Keratinocyte (primary cell): ENCODE measurements at regions not wholly inside any gene's neighbourhood (a gene's known extent, or its start where the extent isn't known, plus 50 kb on each side); places are given as distances from the start of the nearest gene placed in this dataset.

Source experiments
- EZH2 ChIP-seq: IDR thresholded peaks from one replicate; pipeline ENCODE4 v1.6.1; 2012; ENCODE audit warnings: inconsistent platforms, mild to moderate bottlenecking, low read length, moderate library complexity
- TF ChIP-seq, protein P1 (sequence below), 3 experiments: IDR thresholded peaks in 1 of 3; conservative IDR thresholded peaks in 1 of 3; optimal IDR thresholded peaks in 1 of 3; 2 replicates in 2 of 3; 3 replicates in 1 of 3; pipeline versions ENCODE3 to v1.5.1; 2011; ENCODE audit warnings: low read length in 3 of 3, mild to moderate bottlenecking in 3 of 3, moderate library complexity in 2 of 3, control low read depth in 1 of 3, inconsistent platforms in 1 of 3; ENCODE audit not compliant: insufficient read depth in 2 of 3; ENCODE audit errors: extremely low read depth in 1 of 3

DNA sequence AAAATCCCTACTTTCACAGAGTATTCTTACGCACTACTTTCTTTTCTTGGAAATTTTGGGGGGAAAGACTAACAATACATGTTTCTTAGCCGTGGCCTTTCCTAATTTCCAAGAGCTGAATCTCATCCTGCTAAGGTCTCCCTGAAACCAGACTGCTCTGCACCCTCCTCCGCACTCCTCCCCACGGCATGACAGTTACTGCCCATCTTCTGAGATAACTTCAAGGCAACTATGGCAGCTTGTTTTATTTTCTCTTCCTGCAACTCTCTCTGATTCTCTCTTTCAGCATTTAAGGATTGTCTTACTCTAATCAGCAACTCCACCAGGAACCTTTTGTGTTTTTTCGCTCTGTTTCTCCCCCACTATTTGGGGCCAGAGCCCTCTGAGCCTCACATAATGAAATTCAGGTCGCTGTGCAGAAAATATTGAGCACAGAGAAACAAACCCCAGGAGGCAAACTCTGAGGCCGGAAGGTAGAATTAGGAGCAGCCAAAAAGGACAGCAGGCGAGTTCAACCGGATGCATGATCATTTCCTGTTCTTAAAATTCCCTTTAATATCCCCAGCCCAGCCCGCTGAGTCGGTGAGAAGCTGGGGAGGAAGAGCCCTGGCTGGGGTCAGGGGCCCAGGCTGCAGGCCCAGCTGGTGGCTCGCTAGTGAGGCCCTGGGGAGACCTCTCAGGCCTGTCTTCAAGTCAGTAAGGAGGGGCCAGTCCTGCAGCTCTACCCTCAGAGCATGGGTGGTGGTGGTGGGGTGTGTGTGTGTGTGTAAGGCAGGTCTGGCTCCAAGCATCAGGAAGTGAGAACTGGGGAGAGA lies 213.6 kb upstream of the S1PR3 start:
- TF ChIP-seq, protein P1, sequence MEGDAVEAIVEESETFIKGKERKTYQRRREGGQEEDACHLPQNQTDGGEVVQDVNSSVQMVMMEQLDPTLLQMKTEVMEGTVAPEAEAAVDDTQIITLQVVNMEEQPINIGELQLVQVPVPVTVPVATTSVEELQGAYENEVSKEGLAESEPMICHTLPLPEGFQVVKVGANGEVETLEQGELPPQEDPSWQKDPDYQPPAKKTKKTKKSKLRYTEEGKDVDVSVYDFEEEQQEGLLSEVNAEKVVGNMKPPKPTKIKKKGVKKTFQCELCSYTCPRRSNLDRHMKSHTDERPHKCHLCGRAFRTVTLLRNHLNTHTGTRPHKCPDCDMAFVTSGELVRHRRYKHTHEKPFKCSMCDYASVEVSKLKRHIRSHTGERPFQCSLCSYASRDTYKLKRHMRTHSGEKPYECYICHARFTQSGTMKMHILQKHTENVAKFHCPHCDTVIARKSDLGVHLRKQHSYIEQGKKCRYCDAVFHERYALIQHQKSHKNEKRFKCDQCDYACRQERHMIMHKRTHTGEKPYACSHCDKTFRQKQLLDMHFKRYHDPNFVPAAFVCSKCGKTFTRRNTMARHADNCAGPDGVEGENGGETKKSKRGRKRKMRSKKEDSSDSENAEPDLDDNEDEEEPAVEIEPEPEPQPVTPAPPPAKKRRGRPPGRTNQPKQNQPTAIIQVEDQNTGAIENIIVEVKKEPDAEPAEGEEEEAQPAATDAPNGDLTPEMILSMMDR (optimal IDR thresholded peaks at IDR 0.05 in 1 of 3, IDR thresholded peaks at IDR 0.05 in 1 of 3, conservative IDR thresholded peaks at IDR 0.05 in 1 of 3; ENCODE audit: extremely low read depth in 1 of 3, insufficient read depth in 2 of 3, low read length in 3 of 3), result no peak
- TF ChIP-seq EZH2, result no peak
